ENCODE measurements at regions not wholly inside any gene's neighbourhood (a gene's known extent, or its start where the extent isn't known, plus 50 kb on each side); places are given as distances from the start of the nearest gene placed in this dataset.
"Not testable (repeated sequence)": the region's sequence is repeated elsewhere in the genome, so short reads cannot be mapped to it uniquely, and the experiment has no call there.

- peaks cover 0 to 11% (median 3%) of the 10 kb centered on the region in 6 donors for H3K9me3 Mint-ChIP-seq
- DNase-seq = no peak
- H3K4me3 Mint-ChIP-seq = no peak overlapping the region
- H3K36me3 Mint-ChIP-seq = no peaks in the 10 kb centered on the region
- peaks cover 0 to 3% (median 0%) of the 10 kb centered on the region in 3 donors for H3K27me3 Mint-ChIP-seq (ENCODE audit: low read depth in 3 of 3)
- no peaks in the 10 kb centered on the region for H3K4me1 Mint-ChIP-seq
- H3K27ac Mint-ChIP-seq = no peak overlapping the region
Observed at GRCh38 chr7:94779861-94780260, 123.9 kb upstream of the SGCE start.

GRCh38 chr7:94781236-94781635 is 125.3 kb upstream of the SGCE start:
- H3K27me3 Mint-ChIP-seq (ENCODE audit: low read depth in 3 of 3) = peaks cover 0 to 3% (median 0%) of the 10 kb centered on the region in 3 donors
- H3K4me3 Mint-ChIP-seq = no peak overlapping the region
- H3K27ac Mint-ChIP-seq = no peak overlapping the region
- H3K9me3 Mint-ChIP-seq = peaks cover 0 to 15% (median 4%) of the 10 kb centered on the region in 6 donors
- no peak for DNase-seq
- no peaks in the 10 kb centered on the region for H3K36me3 Mint-ChIP-seq
- H3K4me1 Mint-ChIP-seq = no peaks in the 10 kb centered on the region

GRCh38 chr7:94782777-94783176 is 124.6 kb upstream of the PPP1R9A start:
- DNase-seq = no peak
- H3K9me3 Mint-ChIP-seq = peaks cover 0 to 15% (median 5%) of the 10 kb centered on the region in 6 donors
- H3K36me3 Mint-ChIP-seq = no peaks in the 10 kb centered on the region
- H3K27ac Mint-ChIP-seq = no peak overlapping the region
- peaks cover 0 to 3% (median 0%) of the 10 kb centered on the region in 3 donors for H3K27me3 Mint-ChIP-seq (ENCODE audit: low read depth in 3 of 3)
- no peaks in the 10 kb centered on the region for H3K4me1 Mint-ChIP-seq
- no peak overlapping the region for H3K4me3 Mint-ChIP-seq

GRCh38 chr7:94787285-94787684 is 120.1 kb upstream of the PPP1R9A start:
- Mint-ChIP-seq H3K27ac (no peak overlapping the region), H3K4me3 (no peak overlapping the region), H3K36me3 (no peaks in the 10 kb centered on the region), H3K9me3 (peaks cover 0 to 18% (median 9%) of the 10 kb centered on the region in 6 donors), H3K4me1 (no peaks in the 10 kb centered on the region), H3K27me3 (ENCODE audit: low read depth in 3 of 3) (peaks cover 0 to 3% (median 0%) of the 10 kb centered on the region in 3 donors)
- no peak for DNase-seq

GRCh38 chr7:94788378-94788777 is 119.0 kb upstream of the PPP1R9A start:
- H3K27ac Mint-ChIP-seq; H3K36me3 Mint-ChIP-seq; H3K27me3 Mint-ChIP-seq (ENCODE audit: low read depth in 3 of 3); DNase-seq; H3K4me3 Mint-ChIP-seq; H3K4me1 Mint-ChIP-seq: not testable (repeated sequence)
- H3K9me3 Mint-ChIP-seq = peaks cover 0 to 18% (median 10%) of the 10 kb centered on the region in 6 donors

- H3K27me3 Mint-ChIP-seq (ENCODE audit: low read depth in 3 of 3) = peaks cover 0 to 1% (median 0%) of the 10 kb centered on the region in 3 donors
- H3K27ac Mint-ChIP-seq = no peak overlapping the region
- H3K4me3 Mint-ChIP-seq = no peak overlapping the region
- H3K4me1 Mint-ChIP-seq = no peaks in the 10 kb centered on the region
- DNase-seq = no peak
- H3K36me3 Mint-ChIP-seq = no peaks in the 10 kb centered on the region
- H3K9me3 Mint-ChIP-seq = peaks cover 0 to 14% (median 6%) of the 10 kb centered on the region in 6 donors
Observed at GRCh38 chr7:94792241-94792640, 115.2 kb upstream of the PPP1R9A start.

GRCh38 chr7:94797404-94797803 is 110.0 kb upstream of the PPP1R9A start:
- H3K4me1 Mint-ChIP-seq; H3K9me3 Mint-ChIP-seq; H3K36me3 Mint-ChIP-seq; DNase-seq; H3K27ac Mint-ChIP-seq; H3K4me3 Mint-ChIP-seq; H3K27me3 Mint-ChIP-seq (ENCODE audit: low read depth in 3 of 3): not testable (repeated sequence)

- Mint-ChIP-seq H3K27ac (no peak overlapping the region), H3K36me3 (no peaks in the 10 kb centered on the region), H3K4me1 (no peaks in the 10 kb centered on the region), H3K27me3 (ENCODE audit: low read depth in 3 of 3) (peaks cover 0 to 3% (median 0%) of the 10 kb centered on the region in 3 donors), H3K9me3 (peaks cover 0 to 10% (median under 1%) of the 10 kb centered on the region in 6 donors), H3K4me3 (no peak overlapping the region)
- no peak for DNase-seq
Observed at GRCh38 chr7:94803821-94804220, 103.6 kb upstream of the PPP1R9A start.

- not testable (repeated sequence) for H3K36me3 Mint-ChIP-seq; H3K27ac Mint-ChIP-seq; H3K4me3 Mint-ChIP-seq; H3K27me3 Mint-ChIP-seq (ENCODE audit: low read depth in 3 of 3); DNase-seq; H3K4me1 Mint-ChIP-seq
- peaks cover 0 to 10% (median 2%) of the 10 kb centered on the region in 6 donors for H3K9me3 Mint-ChIP-seq
Observed at GRCh38 chr7:94808673-94809072, 98.7 kb upstream of the PPP1R9A start.

GRCh38 chr7:94810496-94810895 is 96.9 kb upstream of the PPP1R9A start:
- H3K9me3 Mint-ChIP-seq = peaks cover 0 to 10% (median 2%) of the 10 kb centered on the region in 6 donors
- peaks cover 0 to 3% (median 3%) of the 10 kb centered on the region in 3 donors for H3K27me3 Mint-ChIP-seq (ENCODE audit: low read depth in 3 of 3)
- no peak for DNase-seq
- H3K27ac Mint-ChIP-seq = no peak overlapping the region
- H3K4me3 Mint-ChIP-seq = no peak overlapping the region
- H3K36me3 Mint-ChIP-seq = no peaks in the 10 kb centered on the region
- no peaks in the 10 kb centered on the region for H3K4me1 Mint-ChIP-seq

GRCh38 chr7:94813917-94814316 is 93.5 kb upstream of the PPP1R9A start:
- peaks cover 0 to 4% (median 2%) of the 10 kb centered on the region in 3 donors for H3K27me3 Mint-ChIP-seq (ENCODE audit: low read depth in 3 of 3)
- DNase-seq = no peak
- no peaks in the 10 kb centered on the region for H3K4me1 Mint-ChIP-seq
- no peak overlapping the region for H3K4me3 Mint-ChIP-seq
- peaks cover 9 to 23% (median 14%) of the 10 kb centered on the region in 6 donors for H3K9me3 Mint-ChIP-seq
- no peak overlapping the region for H3K27ac Mint-ChIP-seq
- peaks cover 0 to 8% (median 6%) of the 10 kb centered on the region in 3 donors for H3K36me3 Mint-ChIP-seq

- no peaks in the 10 kb centered on the region for H3K36me3 Mint-ChIP-seq
- H3K27me3 Mint-ChIP-seq (ENCODE audit: low read depth in 3 of 3) = peaks cover 0 to 1% (median 0%) of the 10 kb centered on the region in 3 donors
- no peak overlapping the region for H3K4me3 Mint-ChIP-seq
- no peak for DNase-seq
- H3K27ac Mint-ChIP-seq = no peak overlapping the region
- H3K9me3 Mint-ChIP-seq = peaks cover 2 to 22% (median 9%) of the 10 kb centered on the region in 6 donors
- H3K4me1 Mint-ChIP-seq = no peaks in the 10 kb centered on the region
Observed at GRCh38 chr7:94823947-94824346, 83.4 kb upstream of the PPP1R9A start.

GRCh38 chr7:94829987-94830386 is 77.4 kb upstream of the PPP1R9A start:
- Mint-ChIP-seq H3K9me3 (peaks cover 0 to 9% (median 4%) of the 10 kb centered on the region in 6 donors), H3K36me3 (no peaks in the 10 kb centered on the region), H3K27me3 (ENCODE audit: low read depth in 3 of 3) (peaks cover 0 to 3% (median 2%) of the 10 kb centered on the region in 3 donors), H3K27ac (no peak overlapping the region), H3K4me3 (no peak overlapping the region), H3K4me1 (no peaks in the 10 kb centered on the region)
- DNase-seq = no peak

GRCh38 chr7:94832051-94832450 is 75.3 kb upstream of the PPP1R9A start:
- DNase-seq = no peak
- no peaks in the 10 kb centered on the region for H3K36me3 Mint-ChIP-seq
- peaks cover 0 to 13% (median 3%) of the 10 kb centered on the region in 6 donors for H3K9me3 Mint-ChIP-seq
- H3K4me3 Mint-ChIP-seq = no peak overlapping the region
- H3K27me3 Mint-ChIP-seq (ENCODE audit: low read depth in 3 of 3) = peaks cover 0 to 3% (median 2%) of the 10 kb centered on the region in 3 donors
- no peaks in the 10 kb centered on the region for H3K4me1 Mint-ChIP-seq
- H3K27ac Mint-ChIP-seq = no peak overlapping the region

GRCh38 chr7:94834359-94834758 is 73.0 kb upstream of the PPP1R9A start:
- no peak overlapping the region for H3K27ac Mint-ChIP-seq
- H3K36me3 Mint-ChIP-seq = peaks cover 0 to 3% (median 0%) of the 10 kb centered on the region in 3 donors
- H3K9me3 Mint-ChIP-seq = peaks cover 13 to 35% (median 21%) of the 10 kb centered on the region in 6 donors
- no peaks in the 10 kb centered on the region for H3K4me1 Mint-ChIP-seq
- peaks cover 0 to 3% (median 2%) of the 10 kb centered on the region in 3 donors for H3K27me3 Mint-ChIP-seq (ENCODE audit: low read depth in 3 of 3)
- no peak overlapping the region for H3K4me3 Mint-ChIP-seq
- no peak for DNase-seq
